DND-41 (cell line): ENCODE measurements at regions not wholly inside any gene's neighbourhood (a gene's known extent, or its start where the extent isn't known, plus 50 kb on each side); places are given as distances from the start of the nearest gene placed in this dataset.

Source experiments
- ATAC-seq: fragments of 200-7000 bp; cut with Tn5 transposase; 3 replicates; pipeline ENCODE4 v1.9.1; 2021; ENCODE audit warnings: low read depth; ENCODE audit not compliant: insufficient read depth
- DNase-seq: peaks from one replicate; pipeline ENCODE4 v3.0.0-alpha.2; 2020
- H2AFZ ChIP-seq: 2 replicates; pipeline ENCODE4 v1.6.0; 2012; ENCODE audit warnings: low read depth, low read length
- H3K27ac ChIP-seq: 2 replicates; pipeline ENCODE4 v1.5.1; 2012; ENCODE audit warnings: low read length, inconsistent platforms
- H3K27me3 ChIP-seq: fragments of 200-600 bp; sonication (generic); 2 replicates; pipeline ENCODE4 v1.6.0; 2012; ENCODE audit warnings: low read length, mild to moderate bottlenecking, inconsistent platforms; ENCODE audit not compliant: insufficient read depth, poor library complexity
- H3K36me3 ChIP-seq: 2 replicates; pipeline ENCODE4 v1.5.1; 2012; ENCODE audit warnings: low read length, inconsistent platforms; ENCODE audit not compliant: insufficient read depth
- H3K4me1 ChIP-seq: 2 replicates; pipeline ENCODE4 v1.5.1; 2012; ENCODE audit warnings: mild to moderate bottlenecking, low read length; ENCODE audit not compliant: insufficient read depth
- H3K4me2 ChIP-seq: 2 replicates; pipeline ENCODE4 v1.6.0; 2012; ENCODE audit warnings: mild to moderate bottlenecking, moderate library complexity, low read length, inconsistent platforms; ENCODE audit not compliant: insufficient read depth
- H3K4me3 ChIP-seq, 2 experiments: fragments of 200-600 bp in 1 of 2; shearing (Covaris generic) in 1 of 2; 2 replicates each; pipeline ENCODE4 v1.5.1; 2012 to 2016; ENCODE audit warnings: inconsistent platforms in 2 of 2, low read length in 2 of 2, mild to moderate bottlenecking in 2 of 2, low read depth in 1 of 2, moderate library complexity in 1 of 2
- H3K79me2 ChIP-seq: 2 replicates; pipeline ENCODE4 v1.6.0; 2012; ENCODE audit warnings: low read length, inconsistent platforms; ENCODE audit not compliant: insufficient read depth
- H3K9ac ChIP-seq: 2 replicates; pipeline ENCODE4 v1.6.0; 2012; ENCODE audit warnings: low read depth, mild to moderate bottlenecking, inconsistent platforms, low read length, moderate library complexity
- H3K9me3 ChIP-seq: 2 replicates; pipeline ENCODE4 v1.5.1; 2012; ENCODE audit warnings: low read length, moderate library complexity, mild to moderate bottlenecking, inconsistent platforms; ENCODE audit not compliant: insufficient read depth, severe bottlenecking
- H4K20me1 ChIP-seq: 2 replicates; pipeline ENCODE4 v1.6.0; 2012; ENCODE audit warnings: low read length; ENCODE audit not compliant: insufficient read depth
- EZH2 ChIP-seq: IDR thresholded peaks from 3 replicates; pipeline ENCODE4 v1.6.1; 2012; ENCODE audit warnings: borderline replicate concordance, low read depth, mild to moderate bottlenecking, moderate library complexity, low read length, inconsistent platforms; ENCODE audit not compliant: severe bottlenecking
- TF ChIP-seq, protein P1 (sequence below): IDR thresholded peaks from 2 replicates; pipeline ENCODE4 v1.5.1; 2012; ENCODE audit warnings: borderline replicate concordance, low read length, moderate library complexity, mild to moderate bottlenecking; ENCODE audit not compliant: poor library complexity, severe bottlenecking; ENCODE audit errors: extremely low read depth

DNA sequence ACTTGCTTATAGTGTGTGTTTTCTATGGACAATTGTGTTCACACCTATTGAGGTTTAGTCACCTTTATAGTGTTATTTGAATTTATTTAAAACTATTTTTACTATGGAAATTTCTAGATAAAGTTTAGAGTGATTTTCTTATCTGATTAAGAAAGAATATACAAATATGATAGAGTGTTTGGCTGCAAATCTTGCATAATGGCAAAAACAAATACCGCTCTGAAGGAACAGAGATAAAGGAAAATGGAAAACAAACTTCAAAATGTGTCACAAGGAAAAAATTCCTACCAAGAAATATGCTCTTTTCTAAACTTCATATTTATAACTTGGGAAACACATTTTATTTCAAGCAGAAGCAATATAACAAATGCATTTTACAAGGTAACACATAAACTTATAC, 423.1 kb downstream of the TOX3 start:
- Histone ChIP-seq H3K36me3 (no peaks in the 10 kb centered on the region), H4K20me1 (no peaks in the 10 kb centered on the region), H3K4me1 (no peaks in the 10 kb centered on the region), H3K79me2 (no peaks in the 10 kb centered on the region), H2AFZ (no peak overlapping the region), H3K9me3 (peaks cover under 1% of the 10 kb centered on the region), H3K4me2 (no peak overlapping the region), H3K27me3 (no peaks in the 10 kb centered on the region), H3K27ac (no peak overlapping the region), H3K9ac (no peak overlapping the region), H3K4me3 (no peak overlapping the region)
- ATAC-seq: no peak
- no peak for DNase-seq
- TF ChIP-seq, protein P1, sequence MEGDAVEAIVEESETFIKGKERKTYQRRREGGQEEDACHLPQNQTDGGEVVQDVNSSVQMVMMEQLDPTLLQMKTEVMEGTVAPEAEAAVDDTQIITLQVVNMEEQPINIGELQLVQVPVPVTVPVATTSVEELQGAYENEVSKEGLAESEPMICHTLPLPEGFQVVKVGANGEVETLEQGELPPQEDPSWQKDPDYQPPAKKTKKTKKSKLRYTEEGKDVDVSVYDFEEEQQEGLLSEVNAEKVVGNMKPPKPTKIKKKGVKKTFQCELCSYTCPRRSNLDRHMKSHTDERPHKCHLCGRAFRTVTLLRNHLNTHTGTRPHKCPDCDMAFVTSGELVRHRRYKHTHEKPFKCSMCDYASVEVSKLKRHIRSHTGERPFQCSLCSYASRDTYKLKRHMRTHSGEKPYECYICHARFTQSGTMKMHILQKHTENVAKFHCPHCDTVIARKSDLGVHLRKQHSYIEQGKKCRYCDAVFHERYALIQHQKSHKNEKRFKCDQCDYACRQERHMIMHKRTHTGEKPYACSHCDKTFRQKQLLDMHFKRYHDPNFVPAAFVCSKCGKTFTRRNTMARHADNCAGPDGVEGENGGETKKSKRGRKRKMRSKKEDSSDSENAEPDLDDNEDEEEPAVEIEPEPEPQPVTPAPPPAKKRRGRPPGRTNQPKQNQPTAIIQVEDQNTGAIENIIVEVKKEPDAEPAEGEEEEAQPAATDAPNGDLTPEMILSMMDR: no peak
- TF ChIP-seq EZH2: no peak

- no peak for TF ChIP-seq EZH2
- TF ChIP-seq, protein P1: no peak
- Histone ChIP-seq H3K27me3 (no peaks in the 10 kb centered on the region), H4K20me1 (no peaks in the 10 kb centered on the region), H3K9ac (no peak overlapping the region), H3K36me3 (no peaks in the 10 kb centered on the region), H3K9me3 (peaks cover 2% of the 10 kb centered on the region), H3K27ac (no peak overlapping the region), H3K4me1 (no peaks in the 10 kb centered on the region), H3K4me2 (no peak overlapping the region), H3K4me3 (no peak overlapping the region), H2AFZ (no peak overlapping the region), H3K79me2 (no peaks in the 10 kb centered on the region)
- DNase-seq (no peak), ATAC-seq (no peak)
These were observed 423.7 kb downstream of the TOX3 start for GRCh38 chr16:52123061-52123839.

DNA sequence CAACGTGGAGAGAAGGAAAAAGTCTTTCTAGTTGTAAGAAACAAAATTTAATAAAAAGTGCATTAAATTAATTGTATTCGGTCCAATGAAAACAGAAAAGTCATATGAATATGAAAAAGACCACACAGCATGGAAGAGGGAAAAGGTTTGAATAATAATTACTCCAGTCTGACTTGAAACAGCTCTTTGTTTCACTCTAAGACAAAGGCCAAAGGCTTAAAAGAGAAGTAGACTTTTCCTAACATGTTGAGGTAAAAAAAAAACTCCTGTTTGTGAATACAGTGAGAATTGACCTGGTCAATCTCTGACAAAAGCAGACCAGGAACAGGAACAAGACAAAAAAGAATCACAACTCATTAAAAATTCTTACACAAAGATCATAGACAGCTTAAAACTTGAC, 429.8 kb downstream of the TOX3 start:
- H3K27me3 ChIP-seq: no peaks in the 10 kb centered on the region
- H3K4me2 ChIP-seq: no peak overlapping the region
- no peak overlapping the region for H3K4me3 ChIP-seq
- H3K9ac ChIP-seq: no peak overlapping the region
- H3K79me2 ChIP-seq: no peaks in the 10 kb centered on the region
- no peak overlapping the region for H2AFZ ChIP-seq
- H3K36me3 ChIP-seq: no peaks in the 10 kb centered on the region
- no peaks in the 10 kb centered on the region for H4K20me1 ChIP-seq
- DNase-seq: no peak
- ATAC-seq: no peak
- H3K27ac ChIP-seq: no peak overlapping the region
- TF ChIP-seq EZH2: no peak
- TF ChIP-seq, protein P1: no peak
- H3K4me1 ChIP-seq: no peaks in the 10 kb centered on the region
- H3K9me3 ChIP-seq: peaks cover 2% of the 10 kb centered on the region

GRCh38 chr16:52114379-52114778, 432.6 kb downstream of the TOX3 start:
- TF ChIP-seq EZH2: no peak
- TF ChIP-seq, protein P1: no peak
- DNase-seq (no peak), ATAC-seq (no peak)
- Histone ChIP-seq H3K9ac (no peak overlapping the region), H3K27ac (no peak overlapping the region), H3K9me3 (peaks cover 2% of the 10 kb centered on the region), H3K4me2 (no peak overlapping the region), H4K20me1 (no peaks in the 10 kb centered on the region), H3K27me3 (no peaks in the 10 kb centered on the region), H3K36me3 (no peaks in the 10 kb centered on the region), H3K4me3 (no peak overlapping the region), H3K79me2 (no peaks in the 10 kb centered on the region), H3K4me1 (no peaks in the 10 kb centered on the region), H2AFZ (no peak overlapping the region)
